Esophagus mucosa (tissue), 1 donor: ENCODE measurements at regions not wholly inside any gene's neighbourhood (a gene's known extent, or its start where the extent isn't known, plus 50 kb on each side); places are given as distances from the start of the nearest gene placed in this dataset.

Experiments
- ATAC-seq: fragments of 200-7000 bp; cut with Tn5 transposase; one replicate; pipeline ENCODE4 v1.9.1; 2020
- donor health status: DM: yes; HTN: yes; CAD: no.

GRCh38 chr2:239700686-239701345 is 300.0 kb upstream of the HDAC4 start:
- no peak for ATAC-seq

- no peak for ATAC-seq
Measured at GRCh38 chr2:239697399-239698164, 296.8 kb upstream of the HDAC4 start.

- ATAC-seq, result no peak
Measured at GRCh38 chr2:239696559-239697207, 295.9 kb upstream of the HDAC4 start.

- ATAC-seq, result no peak
Measured at GRCh38 chr2:239695728-239696240, 295.0 kb upstream of the HDAC4 start.

- ATAC-seq, result no peak
Measured at GRCh38 chr2:239695106-239695727, 294.4 kb upstream of the HDAC4 start.

GRCh38 chr2:239694487-239694886 is 293.7 kb upstream of the HDAC4 start:
- no peak for ATAC-seq

GRCh38 chr2:239693761-239694415 is 293.1 kb upstream of the HDAC4 start:
- no peak for ATAC-seq

GRCh38 chr2:239693330-239693729 is 292.5 kb upstream of the HDAC4 start:
- no peak for ATAC-seq

GRCh38 chr2:239692919-239693318 is 292.1 kb upstream of the HDAC4 start:
- no peak for ATAC-seq

GRCh38 chr2:239692362-239692851 is 291.6 kb upstream of the HDAC4 start:
- ATAC-seq, result no peak

GRCh38 chr2:239691720-239692119 is 290.9 kb upstream of the HDAC4 start:
- no peak for ATAC-seq

- ATAC-seq, result no peak
Measured at GRCh38 chr2:239690651-239691631, 290.1 kb upstream of the HDAC4 start.

- ATAC-seq, result no peak
Measured at GRCh38 chr2:239689985-239690384, 289.2 kb upstream of the HDAC4 start.

- no peak for ATAC-seq
Measured at GRCh38 chr2:239689410-239689809, 288.6 kb upstream of the HDAC4 start.

GRCh38 chr2:239688840-239689239 is 288.0 kb upstream of the HDAC4 start:
- ATAC-seq, result no peak

- ATAC-seq, result peak; percentile 65
Measured at GRCh38 chr2:239688122-239688681, 287.4 kb upstream of the HDAC4 start.

- no peak for ATAC-seq
Measured at GRCh38 chr2:239687441-239687840, 286.6 kb upstream of the HDAC4 start.

GRCh38 chr2:239685965-239686364 is 285.1 kb upstream of the HDAC4 start:
- ATAC-seq, result no peak

- ATAC-seq, result no peak
Measured at GRCh38 chr2:239685556-239685955, 284.7 kb upstream of the HDAC4 start.

- ATAC-seq, result no peak
Measured at GRCh38 chr2:239684996-239685395, 284.2 kb upstream of the HDAC4 start.
